WTC11 (cell line): ENCODE measurements at regions not wholly inside any gene's neighbourhood (a gene's known extent, or its start where the extent isn't known, plus 50 kb on each side); places are given as distances from the start of the nearest gene placed in this dataset.

Source experiments
- ATF3 ChIP-seq: sonication (generic); formaldehyde crosslinking; conservative IDR thresholded peaks from 2 replicates; pipeline ENCODE4 v1.8.1; 2022; ENCODE audit warnings: mild to moderate bottlenecking, missing genetic modification reagents
- CTCF ChIP-seq: fragments of 200-600 bp; IDR thresholded peaks from 2 replicates; pipeline ENCODE4 v1.8.0; 2022; ENCODE audit warnings: antibody characterized with exemption
- ELF4 ChIP-seq: sonication (generic); formaldehyde crosslinking; IDR thresholded peaks from 2 replicates; pipeline ENCODE4 v1.8.1; 2022; ENCODE audit warnings: low read depth, mild to moderate bottlenecking, moderate library complexity, missing genetic modification reagents
- FOXJ3 ChIP-seq: sonication (generic); formaldehyde crosslinking; IDR thresholded peaks from 2 replicates; pipeline ENCODE4 v1.9.0; 2021; ENCODE audit warnings: missing genetic modification reagents, mild to moderate bottlenecking, borderline replicate concordance
- GABPB1 ChIP-seq: sonication (generic); formaldehyde crosslinking; IDR thresholded peaks from 2 replicates; pipeline ENCODE4 v1.8.1; 2023; ENCODE audit warnings: mild to moderate bottlenecking, missing genetic modification reagents
- IRF1 ChIP-seq: sonication (generic); formaldehyde crosslinking; IDR thresholded peaks from 2 replicates; pipeline ENCODE4 v1.8.0; 2023; ENCODE audit warnings: missing genetic modification reagents
- IRF2 ChIP-seq: sonication (generic); formaldehyde crosslinking; IDR thresholded peaks from 2 replicates; pipeline ENCODE4 v1.8.0; 2022; ENCODE audit warnings: low read depth, missing genetic modification reagents, borderline replicate concordance
- MAX ChIP-seq: sonication (generic); formaldehyde crosslinking; IDR thresholded peaks from 2 replicates; pipeline ENCODE4 v1.8.0; 2022; ENCODE audit warnings: mild to moderate bottlenecking, missing genetic modification reagents
- NFYB ChIP-seq: sonication (generic); formaldehyde crosslinking; conservative IDR thresholded peaks from 2 replicates; pipeline ENCODE4 v1.8.0; 2022; ENCODE audit warnings: low read depth, missing genetic modification reagents
- NR2C2 ChIP-seq: sonication (generic); formaldehyde crosslinking; IDR thresholded peaks from 2 replicates; pipeline ENCODE4 v1.8.0; 2022; ENCODE audit warnings: mild to moderate bottlenecking, missing genetic modification reagents
- TF ChIP-seq, protein P1 (sequence below): sonication (generic); formaldehyde crosslinking; IDR thresholded peaks from 2 replicates; pipeline ENCODE4 v1.8.0; 2022; ENCODE audit warnings: mild to moderate bottlenecking, missing genetic modification reagents
- TF ChIP-seq, protein P2 (sequence below): sonication (generic); formaldehyde crosslinking; IDR thresholded peaks from 2 replicates; pipeline ENCODE4 v1.8.1; 2022; ENCODE audit warnings: low read depth, mild to moderate bottlenecking, moderate library complexity, missing genetic modification reagents, borderline replicate concordance
- TF ChIP-seq, protein P3 (sequence below): sonication (generic); formaldehyde crosslinking; IDR thresholded peaks from 2 replicates; pipeline ENCODE4 v1.8.1; 2023; ENCODE audit warnings: mild to moderate bottlenecking, missing genetic modification reagents
- TF ChIP-seq, protein P4 (sequence below): sonication (generic); formaldehyde crosslinking; IDR thresholded peaks from 2 replicates; pipeline ENCODE4 v1.8.1; 2022; ENCODE audit warnings: low read depth, missing genetic modification reagents, borderline replicate concordance

- TF ChIP-seq CTCF (no peak), IRF2 (CRISPR knock-in tag) (no peak), ATF3 (CRISPR knock-in tag) (no peak), ELF4 (CRISPR knock-in tag) (no peak), MAX (no peak), FOXJ3 (CRISPR knock-in tag) (no peak), NFYB (no peak), GABPB1 (CRISPR knock-in tag) (no peak), NR2C2 (no peak), IRF1 (CRISPR knock-in tag) (no peak)
- TF ChIP-seq, protein P1, sequence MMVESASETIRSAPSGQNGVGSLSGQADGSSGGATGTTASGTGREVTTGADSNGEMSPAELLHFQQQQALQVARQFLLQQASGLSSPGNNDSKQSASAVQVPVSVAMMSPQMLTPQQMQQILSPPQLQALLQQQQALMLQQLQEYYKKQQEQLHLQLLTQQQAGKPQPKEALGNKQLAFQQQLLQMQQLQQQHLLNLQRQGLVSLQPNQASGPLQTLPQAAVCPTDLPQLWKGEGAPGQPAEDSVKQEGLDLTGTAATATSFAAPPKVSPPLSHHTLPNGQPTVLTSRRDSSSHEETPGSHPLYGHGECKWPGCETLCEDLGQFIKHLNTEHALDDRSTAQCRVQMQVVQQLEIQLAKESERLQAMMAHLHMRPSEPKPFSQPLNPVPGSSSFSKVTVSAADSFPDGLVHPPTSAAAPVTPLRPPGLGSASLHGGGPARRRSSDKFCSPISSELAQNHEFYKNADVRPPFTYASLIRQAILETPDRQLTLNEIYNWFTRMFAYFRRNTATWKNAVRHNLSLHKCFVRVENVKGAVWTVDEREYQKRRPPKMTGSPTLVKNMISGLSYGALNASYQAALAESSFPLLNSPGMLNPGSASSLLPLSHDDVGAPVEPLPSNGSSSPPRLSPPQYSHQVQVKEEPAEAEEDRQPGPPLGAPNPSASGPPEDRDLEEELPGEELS (CRISPR knock-in tag) = no peak
- TF ChIP-seq, protein P2, sequence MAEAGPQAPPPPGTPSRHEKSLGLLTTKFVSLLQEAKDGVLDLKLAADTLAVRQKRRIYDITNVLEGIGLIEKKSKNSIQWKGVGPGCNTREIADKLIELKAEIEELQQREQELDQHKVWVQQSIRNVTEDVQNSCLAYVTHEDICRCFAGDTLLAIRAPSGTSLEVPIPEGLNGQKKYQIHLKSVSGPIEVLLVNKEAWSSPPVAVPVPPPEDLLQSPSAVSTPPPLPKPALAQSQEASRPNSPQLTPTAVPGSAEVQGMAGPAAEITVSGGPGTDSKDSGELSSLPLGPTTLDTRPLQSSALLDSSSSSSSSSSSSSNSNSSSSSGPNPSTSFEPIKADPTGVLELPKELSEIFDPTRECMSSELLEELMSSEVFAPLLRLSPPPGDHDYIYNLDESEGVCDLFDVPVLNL = no peak
- TF ChIP-seq, protein P3, sequence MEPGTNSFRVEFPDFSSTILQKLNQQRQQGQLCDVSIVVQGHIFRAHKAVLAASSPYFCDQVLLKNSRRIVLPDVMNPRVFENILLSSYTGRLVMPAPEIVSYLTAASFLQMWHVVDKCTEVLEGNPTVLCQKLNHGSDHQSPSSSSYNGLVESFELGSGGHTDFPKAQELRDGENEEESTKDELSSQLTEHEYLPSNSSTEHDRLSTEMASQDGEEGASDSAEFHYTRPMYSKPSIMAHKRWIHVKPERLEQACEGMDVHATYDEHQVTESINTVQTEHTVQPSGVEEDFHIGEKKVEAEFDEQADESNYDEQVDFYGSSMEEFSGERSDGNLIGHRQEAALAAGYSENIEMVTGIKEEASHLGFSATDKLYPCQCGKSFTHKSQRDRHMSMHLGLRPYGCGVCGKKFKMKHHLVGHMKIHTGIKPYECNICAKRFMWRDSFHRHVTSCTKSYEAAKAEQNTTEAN (CRISPR knock-in tag) = no peak
- TF ChIP-seq, protein P4, sequence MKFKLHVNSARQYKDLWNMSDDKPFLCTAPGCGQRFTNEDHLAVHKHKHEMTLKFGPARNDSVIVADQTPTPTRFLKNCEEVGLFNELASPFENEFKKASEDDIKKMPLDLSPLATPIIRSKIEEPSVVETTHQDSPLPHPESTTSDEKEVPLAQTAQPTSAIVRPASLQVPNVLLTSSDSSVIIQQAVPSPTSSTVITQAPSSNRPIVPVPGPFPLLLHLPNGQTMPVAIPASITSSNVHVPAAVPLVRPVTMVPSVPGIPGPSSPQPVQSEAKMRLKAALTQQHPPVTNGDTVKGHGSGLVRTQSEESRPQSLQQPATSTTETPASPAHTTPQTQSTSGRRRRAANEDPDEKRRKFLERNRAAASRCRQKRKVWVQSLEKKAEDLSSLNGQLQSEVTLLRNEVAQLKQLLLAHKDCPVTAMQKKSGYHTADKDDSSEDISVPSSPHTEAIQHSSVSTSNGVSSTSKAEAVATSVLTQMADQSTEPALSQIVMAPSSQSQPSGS = no peak
Observed at GRCh38 chr6:140303218-140303949, 928.9 kb upstream of the CITED2 start.
